C4-2B (cell line): ENCODE measurements at regions not wholly inside any gene's neighbourhood (a gene's known extent, or its start where the extent isn't known, plus 50 kb on each side); places are given as distances from the start of the nearest gene placed in this dataset.

Experiments used
- H3K27ac ChIP-seq: fragments of 450-650 bp; 2 replicates; pipeline ENCODE4 v1.5.1; 2017
- ZFX ChIP-seq: fragments of 450-650 bp; IDR thresholded peaks from 2 replicates; pipeline ENCODE4 v1.6.1; 2017
- TF ChIP-seq, protein P1 (sequence below): fragments of 450-650 bp; conservative IDR thresholded peaks from 2 replicates; pipeline ENCODE4 v1.5.1; 2017; ENCODE audit warnings: mild to moderate bottlenecking

DNA sequence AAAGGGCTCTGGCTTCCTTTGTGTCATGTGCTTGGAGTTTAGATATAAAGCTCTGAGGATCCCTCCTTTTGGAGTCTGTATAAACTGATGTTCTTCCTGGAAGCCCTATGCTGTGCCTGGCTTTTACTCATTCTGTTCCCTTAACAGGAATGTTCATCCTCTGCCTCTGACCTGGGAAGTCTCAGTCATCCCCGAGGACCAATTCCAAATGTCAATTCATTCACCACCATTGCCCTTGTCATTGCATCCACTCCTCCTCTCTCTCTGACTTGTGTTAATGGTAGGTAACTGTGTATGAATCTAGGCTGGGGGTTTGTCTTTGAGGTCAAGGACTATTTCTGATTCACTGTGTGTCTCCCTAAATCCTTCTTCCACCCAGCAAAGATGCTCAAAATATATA, 204.2 kb upstream of the CAMK1G start:
- no peak overlapping the region; the same call in 1 of the 2 replicates for H3K27ac ChIP-seq
- TF ChIP-seq, protein P1, sequence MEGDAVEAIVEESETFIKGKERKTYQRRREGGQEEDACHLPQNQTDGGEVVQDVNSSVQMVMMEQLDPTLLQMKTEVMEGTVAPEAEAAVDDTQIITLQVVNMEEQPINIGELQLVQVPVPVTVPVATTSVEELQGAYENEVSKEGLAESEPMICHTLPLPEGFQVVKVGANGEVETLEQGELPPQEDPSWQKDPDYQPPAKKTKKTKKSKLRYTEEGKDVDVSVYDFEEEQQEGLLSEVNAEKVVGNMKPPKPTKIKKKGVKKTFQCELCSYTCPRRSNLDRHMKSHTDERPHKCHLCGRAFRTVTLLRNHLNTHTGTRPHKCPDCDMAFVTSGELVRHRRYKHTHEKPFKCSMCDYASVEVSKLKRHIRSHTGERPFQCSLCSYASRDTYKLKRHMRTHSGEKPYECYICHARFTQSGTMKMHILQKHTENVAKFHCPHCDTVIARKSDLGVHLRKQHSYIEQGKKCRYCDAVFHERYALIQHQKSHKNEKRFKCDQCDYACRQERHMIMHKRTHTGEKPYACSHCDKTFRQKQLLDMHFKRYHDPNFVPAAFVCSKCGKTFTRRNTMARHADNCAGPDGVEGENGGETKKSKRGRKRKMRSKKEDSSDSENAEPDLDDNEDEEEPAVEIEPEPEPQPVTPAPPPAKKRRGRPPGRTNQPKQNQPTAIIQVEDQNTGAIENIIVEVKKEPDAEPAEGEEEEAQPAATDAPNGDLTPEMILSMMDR = no peak
- TF ChIP-seq ZFX = no peak

DNA sequence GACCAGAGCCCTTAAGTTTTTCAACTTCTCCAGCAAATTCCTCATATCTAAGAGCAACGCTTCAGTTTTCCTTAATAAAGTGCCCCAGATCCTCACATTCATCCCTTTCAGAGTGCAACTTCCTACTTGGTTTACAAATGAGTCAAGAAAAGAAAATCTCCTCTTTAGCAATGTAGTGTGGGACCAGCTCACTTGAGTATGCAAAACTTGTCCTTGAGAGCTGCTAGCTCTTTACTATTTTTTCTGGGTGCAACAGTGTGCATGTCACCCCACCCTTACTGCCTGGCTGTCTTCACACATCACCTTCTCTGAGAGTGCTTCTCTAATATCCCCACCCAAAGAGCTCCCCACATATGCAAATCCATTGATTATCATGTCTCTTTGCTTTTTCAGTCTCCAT, 203.1 kb upstream of the CAMK1G start:
- TF ChIP-seq, protein P1 = no peak
- no peak for TF ChIP-seq ZFX

DNA sequence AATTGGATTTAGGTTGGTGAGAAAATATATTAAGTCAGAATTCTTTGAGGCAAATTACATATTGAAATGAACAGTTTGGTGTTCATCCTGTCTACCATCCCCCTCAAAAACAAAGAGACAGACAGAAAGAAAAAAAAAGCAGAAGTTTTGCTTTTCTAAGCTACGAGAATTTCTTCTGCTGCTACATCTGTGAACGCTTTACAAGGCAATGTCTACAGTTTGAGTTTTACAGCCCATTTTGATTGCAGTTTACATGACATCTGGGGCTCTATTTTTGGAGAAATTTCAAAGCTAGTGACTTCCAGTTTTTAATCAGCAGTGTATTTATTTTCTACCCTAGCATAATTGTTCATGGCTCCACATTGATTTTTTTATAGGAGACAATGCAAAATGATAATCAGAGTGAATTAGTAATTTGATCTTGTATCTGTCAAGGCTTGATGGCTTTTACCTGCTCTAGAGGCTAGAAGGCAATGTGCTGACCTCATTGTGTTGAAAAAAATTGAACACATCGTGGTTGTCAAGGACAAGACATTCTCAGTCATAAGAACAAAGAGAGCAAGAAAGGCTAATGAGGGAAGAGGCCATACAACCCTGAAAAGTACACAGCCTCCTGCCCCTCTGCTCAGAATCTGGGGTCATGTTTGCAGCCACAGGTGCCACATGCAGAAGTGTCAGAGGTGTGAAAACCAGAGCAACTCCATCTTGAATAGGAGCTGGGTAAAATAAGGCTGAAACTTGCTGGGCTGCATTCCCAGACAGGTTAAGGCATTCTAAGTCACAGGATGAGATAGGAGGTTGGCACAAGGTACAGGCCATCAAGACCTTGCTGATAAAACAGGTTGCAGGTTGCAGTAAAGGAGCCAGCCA, 201.0 kb upstream of the CAMK1G start:
- H3K27ac ChIP-seq = no peak overlapping the region
- TF ChIP-seq ZFX = no peak
- TF ChIP-seq, protein P1 = no peak

More for the DNA sequence above, 203.1 kb upstream of the CAMK1G start:
- H3K27ac ChIP-seq = no peak overlapping the region

DNA sequence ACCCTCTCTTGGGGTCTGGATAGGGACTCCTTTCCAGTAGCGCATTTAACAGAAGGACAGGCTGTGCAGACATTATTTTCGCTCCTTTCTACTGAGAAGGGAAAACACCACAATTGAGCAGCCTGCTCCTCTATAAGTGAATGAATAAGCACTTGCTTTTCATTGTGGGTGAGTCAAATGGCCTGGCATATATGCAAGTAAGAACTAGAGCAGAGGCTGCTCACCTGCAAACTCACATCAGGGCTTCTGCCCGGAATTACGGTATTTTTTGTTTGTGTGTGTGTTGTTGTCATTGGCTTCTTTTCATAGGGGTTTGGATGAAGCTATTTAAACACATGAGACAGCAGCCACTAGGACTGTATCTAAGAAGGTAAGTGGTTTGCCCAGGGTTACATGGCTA, 200.1 kb upstream of the CAMK1G start:
- no peak for TF ChIP-seq ZFX
- TF ChIP-seq, protein P1 = no peak

GRCh38 chr1:209383907-209384709, 199.4 kb upstream of the CAMK1G start:
- H3K27ac ChIP-seq = no peak overlapping the region
- no peak for TF ChIP-seq ZFX
- TF ChIP-seq, protein P1 = no peak

More for the DNA sequence above, 200.1 kb upstream of the CAMK1G start:
- H3K27ac ChIP-seq = no peak overlapping the region

- TF ChIP-seq, protein P1 = no peak
- no peak overlapping the region for H3K27ac ChIP-seq
Observed at GRCh38 chr1:209384710-209385550, 198.6 kb upstream of the CAMK1G start.
